ENCODE measurements at regions not wholly inside any gene's neighbourhood (a gene's known extent, or its start where the extent isn't known, plus 50 kb on each side); places are given as distances from the start of the nearest gene placed in this dataset.

DNA sequence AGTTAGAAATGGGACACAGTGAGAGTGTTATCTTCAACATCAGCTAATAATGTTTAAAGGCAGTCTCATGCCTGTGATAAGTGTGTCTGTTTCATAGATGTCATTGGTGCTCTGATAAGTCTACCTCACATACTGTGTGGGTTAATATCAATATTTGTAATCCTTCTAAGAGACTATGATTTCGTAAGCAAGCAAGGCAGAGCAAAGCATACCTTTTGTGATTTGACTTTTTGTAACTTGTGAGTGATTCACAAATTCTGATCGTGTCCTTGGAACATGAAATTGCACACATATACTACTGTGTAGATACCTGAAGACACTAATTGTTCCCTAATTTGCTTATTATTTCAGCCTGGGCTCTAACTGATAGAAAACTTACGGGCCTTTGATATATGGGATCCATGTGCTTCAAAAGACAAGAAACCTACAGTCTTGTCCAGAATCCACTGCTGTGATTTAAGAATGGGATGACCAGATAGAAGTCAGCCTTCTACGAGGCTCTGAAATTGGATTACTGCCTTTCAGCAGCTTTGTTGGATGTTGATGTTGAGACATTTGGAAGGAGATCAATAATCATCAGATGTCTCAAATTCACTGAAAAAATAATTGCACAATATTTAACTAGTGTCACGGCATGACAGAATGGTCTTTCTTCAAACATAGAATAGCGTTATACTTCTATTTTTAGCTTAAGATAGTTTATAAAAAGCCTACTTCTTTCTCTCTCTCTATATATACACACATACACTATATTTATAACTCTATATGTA is 63.2 kb upstream of the KLF6 start:
- no peak for DNase-seq (ENCODE audit: low spot score in 2 of 2)
- TF ChIP-seq POLR2AphosphoS5 (IDR thresholded peaks at IDR 0.05) (no peak), EP300 (IDR thresholded peaks at IDR 0.05) (no peak), POLR2A (IDR thresholded peaks at IDR 0.05) (no peak)
- H3K9me3 ChIP-seq, result no peaks in the 10 kb centered on the region
- H3K27me3 ChIP-seq, result no peaks in the 10 kb centered on the region
- H3K4me3 ChIP-seq, result no peak overlapping the region
- whole genome bisulfite sequencing, result 65% methylated on average over 6 of the region's 6 CpGs
- H3K27ac ChIP-seq, result peak overlapping the region; percentile 25
- H3K36me3 ChIP-seq, result no peaks in the 10 kb centered on the region
- H3K4me1 ChIP-seq, result peaks cover 35% of the 10 kb centered on the region

DNA sequence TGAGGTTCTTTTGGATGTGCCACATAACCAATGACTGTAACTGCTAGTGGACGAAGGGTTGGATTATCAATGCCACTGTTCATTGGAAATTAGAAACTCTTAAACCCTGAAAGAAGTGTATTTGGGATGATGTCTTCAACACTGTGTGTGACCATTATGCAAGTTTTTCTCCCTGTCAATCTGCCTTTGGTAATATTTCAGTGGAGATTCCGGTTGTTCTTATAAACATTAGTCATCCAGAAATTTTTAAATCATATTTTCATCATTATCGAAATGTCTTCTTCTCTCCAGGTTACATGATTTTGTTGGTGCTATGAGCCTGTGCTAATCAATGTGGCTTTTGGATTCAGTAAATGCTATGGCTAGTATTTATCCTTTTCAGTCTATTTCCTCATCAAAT is 61.7 kb upstream of the KLF6 start:
- TF ChIP-seq POLR2AphosphoS5 (IDR thresholded peaks at IDR 0.05) (no peak), EP300 (IDR thresholded peaks at IDR 0.05) (no peak), POLR2A (IDR thresholded peaks at IDR 0.05) (no peak)
- TF ChIP-seq, protein P1, sequence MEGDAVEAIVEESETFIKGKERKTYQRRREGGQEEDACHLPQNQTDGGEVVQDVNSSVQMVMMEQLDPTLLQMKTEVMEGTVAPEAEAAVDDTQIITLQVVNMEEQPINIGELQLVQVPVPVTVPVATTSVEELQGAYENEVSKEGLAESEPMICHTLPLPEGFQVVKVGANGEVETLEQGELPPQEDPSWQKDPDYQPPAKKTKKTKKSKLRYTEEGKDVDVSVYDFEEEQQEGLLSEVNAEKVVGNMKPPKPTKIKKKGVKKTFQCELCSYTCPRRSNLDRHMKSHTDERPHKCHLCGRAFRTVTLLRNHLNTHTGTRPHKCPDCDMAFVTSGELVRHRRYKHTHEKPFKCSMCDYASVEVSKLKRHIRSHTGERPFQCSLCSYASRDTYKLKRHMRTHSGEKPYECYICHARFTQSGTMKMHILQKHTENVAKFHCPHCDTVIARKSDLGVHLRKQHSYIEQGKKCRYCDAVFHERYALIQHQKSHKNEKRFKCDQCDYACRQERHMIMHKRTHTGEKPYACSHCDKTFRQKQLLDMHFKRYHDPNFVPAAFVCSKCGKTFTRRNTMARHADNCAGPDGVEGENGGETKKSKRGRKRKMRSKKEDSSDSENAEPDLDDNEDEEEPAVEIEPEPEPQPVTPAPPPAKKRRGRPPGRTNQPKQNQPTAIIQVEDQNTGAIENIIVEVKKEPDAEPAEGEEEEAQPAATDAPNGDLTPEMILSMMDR (IDR thresholded peaks at IDR 0.05), result no peak
- Histone ChIP-seq H3K27me3 (no peaks in the 10 kb centered on the region), H3K4me1 (peaks cover 21% of the 10 kb centered on the region), H3K9me3 (no peaks in the 10 kb centered on the region), H3K27ac (no peak overlapping the region), H3K4me3 (no peak overlapping the region), H3K36me3 (no peaks in the 10 kb centered on the region)
- 93% methylated on average over 3 of the region's 3 CpGs for WGBS
- no peak for DNase-seq (ENCODE audit: low spot score in 2 of 2)

DNA sequence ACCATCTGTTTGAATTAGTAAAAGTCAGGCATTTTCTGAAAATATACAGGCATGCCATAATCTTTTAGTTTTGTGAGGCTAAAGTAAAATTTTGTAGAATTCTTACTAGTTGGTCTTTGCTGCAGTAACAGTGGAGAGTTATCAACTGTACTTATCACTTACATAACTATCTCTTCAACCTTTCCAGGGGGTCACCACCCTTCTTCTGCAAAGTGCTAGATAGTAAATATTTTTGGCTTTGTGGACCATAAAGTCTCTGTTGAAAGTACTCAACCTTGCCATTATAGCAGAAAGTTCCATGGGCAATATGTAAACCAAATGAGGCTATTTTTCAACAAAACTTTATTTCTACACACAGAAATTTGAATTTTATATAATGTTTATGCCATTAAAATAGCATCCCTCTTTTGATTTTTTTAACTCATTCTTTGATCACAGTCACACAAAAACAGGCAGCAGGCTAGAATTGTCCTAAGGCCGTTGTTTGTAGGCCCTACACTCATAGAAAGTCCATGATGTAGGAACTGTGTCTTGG is 59.5 kb upstream of the KLF6 start:
- TF ChIP-seq, protein P1 (IDR thresholded peaks at IDR 0.05), result no peak
- TF ChIP-seq EP300 (IDR thresholded peaks at IDR 0.05), result no peak
- no peak for TF ChIP-seq POLR2AphosphoS5 (IDR thresholded peaks at IDR 0.05)
- no peak for TF ChIP-seq POLR2A (IDR thresholded peaks at IDR 0.05)
- no peaks in the 10 kb centered on the region for H3K9me3 ChIP-seq
- H3K27ac ChIP-seq, result no peak overlapping the region
- H3K4me1 ChIP-seq, result peaks cover 2% of the 10 kb centered on the region
- H3K4me3 ChIP-seq, result no peak overlapping the region
- no peak for DNase-seq (ENCODE audit: low spot score in 2 of 2)
- H3K27me3 ChIP-seq, result no peaks in the 10 kb centered on the region
- no peaks in the 10 kb centered on the region for H3K36me3 ChIP-seq
- 98% methylated on average over 1 of the region's 1 CpG for WGBS

DNA sequence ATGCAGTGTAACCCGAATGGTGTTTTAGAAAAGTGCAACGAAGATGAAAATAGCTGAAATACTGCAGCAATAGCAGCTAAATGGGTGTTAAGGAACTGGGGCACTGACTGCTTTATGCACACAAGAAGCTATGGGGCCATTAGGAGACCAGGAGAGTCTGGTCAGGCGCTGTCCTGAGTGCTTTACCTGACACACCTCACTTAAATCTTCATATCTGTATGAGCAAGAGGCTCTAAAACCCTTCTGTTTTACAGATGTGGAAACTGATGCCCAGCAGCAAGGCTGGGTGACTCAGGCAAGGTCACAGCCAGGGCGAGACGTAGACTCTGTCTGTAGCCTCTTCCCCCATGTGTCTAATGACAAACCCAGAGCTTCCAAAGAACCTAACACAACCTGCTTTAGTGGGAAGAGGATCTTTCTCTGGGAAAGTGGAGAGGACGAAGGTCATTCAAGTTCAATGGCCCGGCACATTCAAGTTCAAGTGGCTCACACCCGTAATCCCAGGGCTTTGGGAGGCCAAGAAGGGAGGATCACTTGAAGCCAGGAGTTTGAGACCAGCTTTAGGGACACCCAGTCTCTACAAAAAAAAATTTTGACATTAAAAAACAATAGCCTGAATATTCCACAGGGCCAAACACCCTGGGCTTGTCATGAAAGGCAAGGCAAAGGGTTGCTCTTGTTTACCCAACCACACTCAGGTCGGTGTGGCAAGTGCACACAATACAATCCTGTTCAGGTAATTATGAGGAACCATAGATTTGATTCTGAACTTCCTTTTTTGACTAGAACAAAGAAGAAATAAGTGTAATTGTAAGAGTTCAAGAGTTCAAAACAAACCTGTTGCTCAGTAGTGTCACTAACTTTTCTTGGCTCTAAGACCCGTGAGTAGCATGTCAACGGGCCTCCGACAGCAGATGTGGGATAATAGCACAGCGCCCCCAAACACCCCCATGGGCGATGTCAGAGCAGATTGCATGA is 53.7 kb upstream of the KLF6 start:
- DNase-seq (ENCODE audit: low spot score in 2 of 2), result no peak
- Histone ChIP-seq H3K27me3 (no peaks in the 10 kb centered on the region), H3K4me1 (no peaks in the 10 kb centered on the region), H3K4me3 (no peak overlapping the region), H3K36me3 (no peaks in the 10 kb centered on the region), H3K27ac (no peak overlapping the region), H3K9me3 (no peaks in the 10 kb centered on the region)
- WGBS, result 91% methylated on average over 14 of the region's 14 CpGs
- TF ChIP-seq, protein P1 (IDR thresholded peaks at IDR 0.05), result no peak
- TF ChIP-seq POLR2A (IDR thresholded peaks at IDR 0.05) (no peak), EP300 (IDR thresholded peaks at IDR 0.05) (no peak), POLR2AphosphoS5 (IDR thresholded peaks at IDR 0.05) (no peak)

DNA sequence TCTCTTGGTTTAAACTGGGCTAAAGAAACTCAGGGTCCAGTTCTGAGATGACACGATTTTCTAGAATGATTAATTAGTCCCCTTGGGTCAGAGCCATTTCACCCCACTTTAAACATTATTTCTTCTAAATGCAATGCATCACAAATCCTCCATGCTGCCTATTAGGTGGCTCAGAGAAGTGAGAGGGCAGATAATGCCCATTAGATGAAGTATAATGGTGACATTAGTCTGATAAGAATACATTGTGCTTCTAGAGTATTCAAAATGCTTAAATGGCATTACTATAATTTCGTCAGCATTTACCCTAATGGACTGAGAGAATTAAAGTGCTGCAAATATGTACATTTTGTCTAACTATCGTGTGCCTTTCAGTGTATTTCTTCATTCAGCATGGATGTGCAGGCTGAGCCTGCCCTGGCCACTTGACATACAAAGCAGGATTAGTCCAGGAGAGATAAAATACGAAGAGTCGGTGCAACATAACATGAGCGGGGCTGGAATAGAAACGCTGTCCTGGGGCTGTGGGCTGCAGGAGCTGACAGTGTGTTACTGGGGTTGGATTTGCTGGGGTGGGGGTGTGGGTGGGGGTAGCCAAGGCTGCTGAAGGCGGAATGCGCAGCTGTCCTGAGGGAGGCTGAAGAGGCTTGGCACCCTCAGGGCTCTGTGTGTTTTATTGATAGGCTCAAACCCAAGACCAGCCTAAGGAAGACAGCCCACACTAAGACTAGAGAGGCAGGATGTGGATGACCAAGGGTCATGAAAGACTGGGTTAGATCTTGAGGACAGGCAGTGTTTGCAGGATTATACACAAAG is 52.8 kb upstream of the KLF6 start:
- TF ChIP-seq POLR2AphosphoS5 (IDR thresholded peaks at IDR 0.05), result no peak
- no peak for TF ChIP-seq POLR2A (IDR thresholded peaks at IDR 0.05)
- TF ChIP-seq, protein P1 (IDR thresholded peaks at IDR 0.05), result no peak
- no peak for TF ChIP-seq EP300 (IDR thresholded peaks at IDR 0.05)
- H3K4me3 ChIP-seq, result no peak overlapping the region
- H3K27ac ChIP-seq, result no peak overlapping the region
- 91% methylated on average over 9 of the region's 9 CpGs for WGBS
- no peaks in the 10 kb centered on the region for H3K4me1 ChIP-seq
- no peaks in the 10 kb centered on the region for H3K36me3 ChIP-seq
- H3K9me3 ChIP-seq, result no peaks in the 10 kb centered on the region
- DNase-seq (ENCODE audit: low spot score in 2 of 2), result no peak
- H3K27me3 ChIP-seq, result no peaks in the 10 kb centered on the region
